Activated naive CD8-positive, alpha-beta T cell treated with anti-CD3 and anti-CD28 coated beads, Interleukin-2, amount 10 ng/mL, durations not matched to agents 7 days and 5 days (primary cell): ENCODE measurements at regions not wholly inside any gene's neighbourhood (a gene's known extent, or its start where the extent isn't known, plus 50 kb on each side); places are given as distances from the start of the nearest gene placed in this dataset.

ENCODE experiments used
- ATAC-seq: fragments of 150-1000 bp; cut with Tn5 transposase; one replicate; pipeline ENCODE4 v1.10.0; 2021; ENCODE audit warnings: low read depth, moderate library complexity
- POLR2A ChIA-PET: fragments of 350-600 bp; sonication (Branson Sonifier 250); formaldehyde crosslinking; loops from one replicate; lab custom pipeline; 2021; ENCODE audit warnings: antibody characterized with exemption; lab: Charles Lee
- DNase-seq: peaks from one replicate; pipeline ENCODE4 v3.0.0; 2021
- H3K27ac Mint-ChIP-seq: one replicate; pipeline ENCODE4 v1.8.0; 2022; ENCODE audit warnings: mild to moderate bottlenecking, mixed read lengths
- H3K27me3 Mint-ChIP-seq: one replicate; pipeline ENCODE4 v1.8.0; 2022; ENCODE audit warnings: mild to moderate bottlenecking, moderate library complexity, mixed read lengths
- H3K36me3 Mint-ChIP-seq: one replicate; pipeline ENCODE4 v1.8.0; 2021; ENCODE audit warnings: mild to moderate bottlenecking, mixed read lengths
- H3K4me1 Mint-ChIP-seq: one replicate; pipeline ENCODE4 v1.8.0; 2021; ENCODE audit warnings: mixed read lengths
- H3K4me3 Mint-ChIP-seq: one replicate; pipeline ENCODE4 v1.8.0; 2022; ENCODE audit warnings: mild to moderate bottlenecking, moderate library complexity, mixed read lengths
- H3K9me3 Mint-ChIP-seq: one replicate; pipeline ENCODE4 v1.8.0; 2021; ENCODE audit warnings: mixed read lengths

- no peak overlapping the region for H3K27ac Mint-ChIP-seq
- no peaks in the 10 kb centered on the region for H3K27me3 Mint-ChIP-seq
- DNase-seq: no peak
Observed at GRCh38 chr5:106976363-106976762, 694.4 kb downstream of the EFNA5 start.

GRCh38 chr5:106974272-106974671 lies 696.5 kb downstream of the EFNA5 start:
- POLR2A ChIA-PET: no interaction called here
- DNase-seq: no peak

More at GRCh38 chr5:106976363-106976762, 694.4 kb downstream of the EFNA5 start:
- no peak for ATAC-seq
- Mint-ChIP-seq H3K4me1 (no peaks in the 10 kb centered on the region), H3K9me3 (peaks cover 4% of the 10 kb centered on the region), H3K4me3 (no peak overlapping the region), H3K36me3 (no peaks in the 10 kb centered on the region)
- POLR2A ChIA-PET: no interaction called here

GRCh38 chr5:106966686-106967315 lies 703.9 kb downstream of the EFNA5 start:
- DNase-seq: no peak
- Mint-ChIP-seq H3K9me3 (peaks cover 8% of the 10 kb centered on the region), H3K4me1 (no peaks in the 10 kb centered on the region), H3K36me3 (no peaks in the 10 kb centered on the region), H3K4me3 (no peak overlapping the region), H3K27me3 (no peaks in the 10 kb centered on the region), H3K27ac (no peak overlapping the region)
- ATAC-seq: no peak
- POLR2A ChIA-PET: no interaction called here

More at GRCh38 chr5:106974272-106974671, 696.5 kb downstream of the EFNA5 start:
- Mint-ChIP-seq H3K36me3 (no peaks in the 10 kb centered on the region), H3K9me3 (no peaks in the 10 kb centered on the region), H3K4me3 (no peak overlapping the region), H3K27me3 (no peaks in the 10 kb centered on the region), H3K27ac (no peak overlapping the region), H3K4me1 (no peaks in the 10 kb centered on the region)
- ATAC-seq: no peak

- no peaks in the 10 kb centered on the region for H3K36me3 Mint-ChIP-seq
- H3K27me3 Mint-ChIP-seq: no peaks in the 10 kb centered on the region
- H3K27ac Mint-ChIP-seq: no peak overlapping the region
- no peak overlapping the region for H3K4me3 Mint-ChIP-seq
- peaks cover 8% of the 10 kb centered on the region for H3K9me3 Mint-ChIP-seq
- H3K4me1 Mint-ChIP-seq: no peaks in the 10 kb centered on the region
- POLR2A ChIA-PET: no interaction called here
- no peak for DNase-seq
- ATAC-seq: no peak
Observed at GRCh38 chr5:106964132-106964531, 706.6 kb downstream of the EFNA5 start.

- no peak overlapping the region for H3K4me3 Mint-ChIP-seq
- H3K36me3 Mint-ChIP-seq: no peaks in the 10 kb centered on the region
- ATAC-seq: no peak
- no peak for DNase-seq
- H3K27me3 Mint-ChIP-seq: no peaks in the 10 kb centered on the region
- no peak overlapping the region for H3K27ac Mint-ChIP-seq
- peaks cover 8% of the 10 kb centered on the region for H3K9me3 Mint-ChIP-seq
- no peaks in the 10 kb centered on the region for H3K4me1 Mint-ChIP-seq
- POLR2A ChIA-PET: no interaction called here
Observed at GRCh38 chr5:106963630-106964029, 707.1 kb downstream of the EFNA5 start.

- DNase-seq (no peak), ATAC-seq (no peak)
- no peaks in the 10 kb centered on the region for H3K4me1 Mint-ChIP-seq
- H3K27me3 Mint-ChIP-seq: no peaks in the 10 kb centered on the region
- H3K4me3 Mint-ChIP-seq: no peak overlapping the region
- H3K9me3 Mint-ChIP-seq: peaks cover 8% of the 10 kb centered on the region
- H3K36me3 Mint-ChIP-seq: no peaks in the 10 kb centered on the region
- H3K27ac Mint-ChIP-seq: no peak overlapping the region
- POLR2A ChIA-PET: no interaction called here
Observed at GRCh38 chr5:106962464-106963230, 708.1 kb downstream of the EFNA5 start.

GRCh38 chr5:106959387-106959786 lies 711.4 kb downstream of the EFNA5 start:
- H3K27ac Mint-ChIP-seq: no peak overlapping the region
- DNase-seq: no peak
- no peaks in the 10 kb centered on the region for H3K27me3 Mint-ChIP-seq
- H3K36me3 Mint-ChIP-seq: no peaks in the 10 kb centered on the region
- no peak for ATAC-seq
- H3K4me3 Mint-ChIP-seq: no peak overlapping the region
- POLR2A ChIA-PET: no interaction called here
- no peaks in the 10 kb centered on the region for H3K4me1 Mint-ChIP-seq
- peaks cover 6% of the 10 kb centered on the region for H3K9me3 Mint-ChIP-seq

GRCh38 chr5:106957336-106957735 lies 713.4 kb downstream of the EFNA5 start:
- DNase-seq (no peak), ATAC-seq (no peak)
- POLR2A ChIA-PET: no interaction called here
- H3K4me1 Mint-ChIP-seq: no peaks in the 10 kb centered on the region
- peaks cover 4% of the 10 kb centered on the region for H3K9me3 Mint-ChIP-seq
- H3K27ac Mint-ChIP-seq: no peak overlapping the region
- no peak overlapping the region for H3K4me3 Mint-ChIP-seq
- H3K36me3 Mint-ChIP-seq: no peaks in the 10 kb centered on the region
- no peaks in the 10 kb centered on the region for H3K27me3 Mint-ChIP-seq

GRCh38 chr5:106956886-106957285 lies 713.9 kb downstream of the EFNA5 start:
- ATAC-seq: no peak
- Mint-ChIP-seq H3K27ac (no peak overlapping the region), H3K4me1 (no peaks in the 10 kb centered on the region), H3K36me3 (no peaks in the 10 kb centered on the region), H3K27me3 (no peaks in the 10 kb centered on the region), H3K4me3 (no peak overlapping the region), H3K9me3 (peaks cover 2% of the 10 kb centered on the region)
- POLR2A ChIA-PET: no interaction called here
- no peak for DNase-seq

- no peaks in the 10 kb centered on the region for H3K27me3 Mint-ChIP-seq
- POLR2A ChIA-PET: no interaction called here
Observed at GRCh38 chr5:106956187-106956586, 714.5 kb downstream of the EFNA5 start.

GRCh38 chr5:106940986-106941385 lies 729.8 kb downstream of the EFNA5 start:
- POLR2A ChIA-PET: no interaction called here
- Mint-ChIP-seq H3K9me3 (peaks cover 4% of the 10 kb centered on the region), H3K36me3 (no peaks in the 10 kb centered on the region), H3K27ac (no peak overlapping the region), H3K27me3 (no peaks in the 10 kb centered on the region), H3K4me3 (no peak overlapping the region), H3K4me1 (no peaks in the 10 kb centered on the region)
- no peak for DNase-seq
- no peak for ATAC-seq

More at GRCh38 chr5:106956187-106956586, 714.5 kb downstream of the EFNA5 start:
- Mint-ChIP-seq H3K27ac (no peak overlapping the region), H3K4me3 (no peak overlapping the region), H3K4me1 (no peaks in the 10 kb centered on the region), H3K36me3 (no peaks in the 10 kb centered on the region), H3K9me3 (peaks cover 2% of the 10 kb centered on the region)
- ATAC-seq: no peak
- DNase-seq: no peak

GRCh38 chr5:106940301-106940846 lies 730.4 kb downstream of the EFNA5 start:
- Mint-ChIP-seq H3K9me3 (peaks cover 4% of the 10 kb centered on the region), H3K4me1 (no peaks in the 10 kb centered on the region), H3K4me3 (no peak overlapping the region), H3K27ac (no peak overlapping the region), H3K36me3 (no peaks in the 10 kb centered on the region), H3K27me3 (no peaks in the 10 kb centered on the region)
- ATAC-seq: no peak
- POLR2A ChIA-PET: no interaction called here
- DNase-seq: no peak

GRCh38 chr5:106923409-106923808 lies 747.3 kb downstream of the EFNA5 start:
- ATAC-seq (no peak), DNase-seq (no peak)
- H3K9me3 Mint-ChIP-seq: no peaks in the 10 kb centered on the region
- no peak overlapping the region for H3K27ac Mint-ChIP-seq
- no peaks in the 10 kb centered on the region for H3K27me3 Mint-ChIP-seq
- no peaks in the 10 kb centered on the region for H3K4me1 Mint-ChIP-seq
- POLR2A ChIA-PET: no interaction called here
- H3K36me3 Mint-ChIP-seq: no peaks in the 10 kb centered on the region
- H3K4me3 Mint-ChIP-seq: no peak overlapping the region

- DNase-seq: no peak
- Mint-ChIP-seq H3K9me3 (no peaks in the 10 kb centered on the region), H3K36me3 (no peaks in the 10 kb centered on the region), H3K4me1 (no peaks in the 10 kb centered on the region), H3K4me3 (no peak overlapping the region), H3K27ac (no peak overlapping the region), H3K27me3 (no peaks in the 10 kb centered on the region)
- POLR2A ChIA-PET: no interaction called here
- ATAC-seq: no peak
Observed at GRCh38 chr5:106921567-106921966, 749.2 kb downstream of the EFNA5 start.
